HPDE6-E6E7 (cell line): ENCODE measurements at regions not wholly inside any gene's neighbourhood (a gene's known extent, or its start where the extent isn't known, plus 50 kb on each side); places are given as distances from the start of the nearest gene placed in this dataset.
A peak's percentile ranks its signal among the peaks of the same experiment; 100 is the strongest.

Source experiments
- DNase-seq: peaks from one replicate; pipeline ENCODE4 v3.0.0; 2011; ENCODE audit warnings: missing footprints; ENCODE audit errors: extremely low spot score

GRCh38 chr7:52482076-52482475, 553.4 kb upstream of the POM121L12 start:
- DNase-seq, result no peak

- no peak for DNase-seq
These were observed 553.9 kb upstream of the POM121L12 start for GRCh38 chr7:52481571-52481970.

- no peak for DNase-seq
These were observed 555.4 kb upstream of the POM121L12 start for GRCh38 chr7:52479990-52480389.

GRCh38 chr7:52475001-52475582, 560.3 kb upstream of the POM121L12 start:
- DNase-seq, result no peak

GRCh38 chr7:52473756-52474155, 561.7 kb upstream of the POM121L12 start:
- no peak for DNase-seq

- DNase-seq, result no peak
These were observed 563.3 kb upstream of the POM121L12 start for GRCh38 chr7:52472006-52472620.

- DNase-seq, result no peak
These were observed 570.2 kb upstream of the POM121L12 start for GRCh38 chr7:52465216-52465615.

GRCh38 chr7:52463341-52463740, 572.1 kb upstream of the POM121L12 start:
- DNase-seq, result peak; percentile 38

GRCh38 chr7:52462474-52462873, 573.0 kb upstream of the POM121L12 start:
- no peak for DNase-seq

GRCh38 chr7:52455571-52455970, 579.9 kb upstream of the POM121L12 start:
- no peak for DNase-seq

- no peak for DNase-seq
These were observed 584.6 kb upstream of the POM121L12 start for GRCh38 chr7:52450816-52451215.

GRCh38 chr7:52447581-52448180, 587.8 kb upstream of the POM121L12 start:
- DNase-seq, result no peak

- no peak for DNase-seq
These were observed 599.2 kb upstream of the POM121L12 start for GRCh38 chr7:52436278-52436677.

GRCh38 chr7:52431082-52431815, 604.2 kb upstream of the POM121L12 start:
- DNase-seq, result no peak

GRCh38 chr7:52423251-52423650, 612.2 kb upstream of the POM121L12 start:
- DNase-seq, result no peak

- no peak for DNase-seq
These were observed 622.4 kb upstream of the POM121L12 start for GRCh38 chr7:52413051-52413450.

GRCh38 chr7:52410032-52410431, 625.4 kb upstream of the POM121L12 start:
- no peak for DNase-seq

- DNase-seq, result no peak
These were observed 628.6 kb upstream of the POM121L12 start for GRCh38 chr7:52406808-52407207.

- DNase-seq, result no peak
These were observed 652.7 kb upstream of the POM121L12 start for GRCh38 chr7:52382731-52383130.

- DNase-seq, result no peak
These were observed 665.5 kb upstream of the POM121L12 start for GRCh38 chr7:52369922-52370321.

- DNase-seq, result no peak
These were observed 670.1 kb upstream of the POM121L12 start for GRCh38 chr7:52365349-52365748.

GRCh38 chr7:52362521-52362920, 672.9 kb upstream of the POM121L12 start:
- DNase-seq, result no peak

GRCh38 chr7:52360541-52360940, 674.9 kb upstream of the POM121L12 start:
- no peak for DNase-seq
